ENCODE measurements at regions not wholly inside any gene's neighbourhood (a gene's known extent, or its start where the extent isn't known, plus 50 kb on each side); places are given as distances from the start of the nearest gene placed in this dataset.
A peak's percentile ranks its signal among the peaks of the same experiment; 100 is the strongest.

DNA sequence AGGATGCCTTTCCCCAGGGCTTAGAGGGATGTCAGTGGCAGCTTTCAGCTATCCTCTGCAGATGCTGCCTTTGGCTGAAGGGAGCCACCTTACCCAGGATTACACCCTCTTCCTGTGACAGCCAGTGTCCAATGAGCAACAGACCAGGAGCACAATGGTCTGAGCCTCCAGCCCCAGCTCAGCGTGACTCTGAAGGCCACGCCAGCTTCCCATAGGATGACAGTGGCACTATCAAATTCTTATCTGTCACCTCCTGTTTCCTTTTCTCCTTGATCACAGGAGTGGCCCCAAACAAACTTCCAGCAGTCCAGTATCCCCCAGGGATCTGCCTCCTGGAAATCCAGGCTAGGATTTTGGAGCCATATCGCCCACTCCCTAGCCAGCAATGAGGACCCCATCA lies 226.9 kb downstream of the SETD4 start:
- H3K27ac ChIP-seq = no peak overlapping the region
- no peaks in the 10 kb centered on the region for H3K27me3 ChIP-seq
- no peaks in the 10 kb centered on the region for H3K9me3 ChIP-seq (replicated peaks)
- H3K4me3 ChIP-seq = no peak overlapping the region
- H3K4me1 ChIP-seq = peaks cover 10% of the 10 kb centered on the region
- H3K36me3 ChIP-seq = no peaks in the 10 kb centered on the region
- DNase-seq = no peak

DNA sequence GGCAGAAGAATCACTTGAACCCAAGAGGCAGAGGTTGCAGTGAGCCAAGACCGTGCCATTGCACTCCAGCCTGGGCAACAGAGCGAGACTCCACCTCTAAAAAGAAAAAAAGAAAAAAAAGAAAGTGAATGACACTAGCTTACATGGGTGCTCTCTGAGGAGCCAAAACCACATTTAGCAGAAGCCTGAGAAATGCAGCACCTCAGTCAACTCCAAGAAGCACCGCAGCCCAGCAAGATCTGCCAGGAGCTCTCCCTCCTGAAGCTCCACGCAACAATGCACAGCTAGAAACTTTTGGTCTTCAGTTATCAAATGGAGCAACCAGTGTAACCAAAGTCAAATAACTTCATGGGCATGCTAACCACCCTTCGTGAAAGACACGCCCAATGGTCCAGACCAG lies 229.1 kb downstream of the SETD4 start:
- no peak overlapping the region for H3K27ac ChIP-seq
- no peaks in the 10 kb centered on the region for H3K27me3 ChIP-seq
- H3K4me1 ChIP-seq = peaks cover 10% of the 10 kb centered on the region
- H3K4me3 ChIP-seq = no peak overlapping the region
- no peak for DNase-seq
- no peaks in the 10 kb centered on the region for H3K36me3 ChIP-seq
- no peaks in the 10 kb centered on the region for H3K9me3 ChIP-seq (replicated peaks)

DNA sequence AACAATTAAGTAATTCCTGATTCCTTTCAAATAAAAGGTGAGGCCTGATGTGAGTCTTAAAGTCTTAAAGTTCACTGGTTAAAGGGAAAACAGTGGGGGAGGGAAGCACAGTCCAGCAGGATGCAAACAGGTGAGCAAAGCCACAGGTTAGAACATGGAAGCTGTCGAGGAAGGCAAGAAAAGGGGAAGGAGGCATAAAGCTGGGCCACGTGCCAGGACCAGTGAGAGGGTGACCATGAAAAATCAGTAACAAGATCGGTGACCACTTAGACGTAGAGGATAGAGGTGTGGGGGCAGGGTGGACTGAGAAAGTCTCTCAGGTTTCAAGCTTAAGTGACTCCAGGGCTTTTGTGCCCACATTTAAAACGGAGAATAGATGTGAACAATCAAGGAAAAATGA lies 231.3 kb downstream of the SETD4 start:
- no peaks in the 10 kb centered on the region for H3K36me3 ChIP-seq
- H3K4me1 ChIP-seq = peaks cover 10% of the 10 kb centered on the region
- DNase-seq = peak; percentile 71 to 88
- no peaks in the 10 kb centered on the region for H3K9me3 ChIP-seq (replicated peaks)
- no peak overlapping the region for H3K27ac ChIP-seq
- no peak overlapping the region for H3K4me3 ChIP-seq
- no peaks in the 10 kb centered on the region for H3K27me3 ChIP-seq

DNA sequence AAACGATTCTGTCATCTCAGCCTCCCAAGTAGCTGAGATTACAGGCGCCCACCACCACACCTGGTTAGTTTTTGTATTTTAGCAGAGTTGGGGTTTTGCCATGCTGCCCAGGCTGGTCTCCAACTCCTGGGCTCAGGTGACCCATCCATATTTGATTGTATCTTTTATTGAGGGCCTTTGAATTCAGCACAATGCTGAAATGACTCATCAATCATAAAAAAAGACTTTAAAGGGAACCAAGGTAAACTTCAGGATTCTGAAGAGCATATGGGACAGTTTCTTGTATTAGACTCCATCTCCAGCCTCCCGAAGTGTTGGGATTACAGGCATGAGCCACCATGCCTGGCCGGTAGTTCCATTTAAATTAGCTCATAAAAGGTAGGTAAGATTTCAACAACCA lies 232.2 kb downstream of the SETD4 start:
- H3K9me3 ChIP-seq (replicated peaks) = no peaks in the 10 kb centered on the region
- DNase-seq = no peak
- no peak overlapping the region for H3K27ac ChIP-seq
- H3K36me3 ChIP-seq = no peaks in the 10 kb centered on the region
- H3K4me1 ChIP-seq = peaks cover 10% of the 10 kb centered on the region
- H3K27me3 ChIP-seq = no peaks in the 10 kb centered on the region
- no peak overlapping the region for H3K4me3 ChIP-seq

DNA sequence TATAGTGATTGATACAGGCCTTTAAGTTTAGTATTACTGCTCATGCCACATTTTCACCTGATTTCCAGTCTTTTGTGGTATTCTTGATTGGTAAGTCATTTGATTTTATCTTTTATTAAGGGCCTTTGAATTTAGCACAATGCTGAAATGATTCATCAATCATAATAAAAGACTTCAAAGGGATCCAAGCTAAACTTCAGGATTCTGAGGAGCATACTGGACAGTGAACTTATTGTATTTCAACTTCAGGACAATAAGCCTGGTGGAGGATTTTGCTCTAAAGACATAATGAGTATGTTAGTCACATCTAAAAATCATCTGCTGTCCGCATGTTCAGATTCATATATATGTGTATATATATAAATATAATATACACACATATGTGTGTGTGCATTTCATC lies 233.3 kb downstream of the SETD4 start:
- H3K4me3 ChIP-seq = no peak overlapping the region
- no peak overlapping the region for H3K27ac ChIP-seq
- H3K9me3 ChIP-seq (replicated peaks) = no peaks in the 10 kb centered on the region
- H3K36me3 ChIP-seq = no peaks in the 10 kb centered on the region
- H3K4me1 ChIP-seq = peaks cover 10% of the 10 kb centered on the region
- no peak for DNase-seq
- no peaks in the 10 kb centered on the region for H3K27me3 ChIP-seq

DNA sequence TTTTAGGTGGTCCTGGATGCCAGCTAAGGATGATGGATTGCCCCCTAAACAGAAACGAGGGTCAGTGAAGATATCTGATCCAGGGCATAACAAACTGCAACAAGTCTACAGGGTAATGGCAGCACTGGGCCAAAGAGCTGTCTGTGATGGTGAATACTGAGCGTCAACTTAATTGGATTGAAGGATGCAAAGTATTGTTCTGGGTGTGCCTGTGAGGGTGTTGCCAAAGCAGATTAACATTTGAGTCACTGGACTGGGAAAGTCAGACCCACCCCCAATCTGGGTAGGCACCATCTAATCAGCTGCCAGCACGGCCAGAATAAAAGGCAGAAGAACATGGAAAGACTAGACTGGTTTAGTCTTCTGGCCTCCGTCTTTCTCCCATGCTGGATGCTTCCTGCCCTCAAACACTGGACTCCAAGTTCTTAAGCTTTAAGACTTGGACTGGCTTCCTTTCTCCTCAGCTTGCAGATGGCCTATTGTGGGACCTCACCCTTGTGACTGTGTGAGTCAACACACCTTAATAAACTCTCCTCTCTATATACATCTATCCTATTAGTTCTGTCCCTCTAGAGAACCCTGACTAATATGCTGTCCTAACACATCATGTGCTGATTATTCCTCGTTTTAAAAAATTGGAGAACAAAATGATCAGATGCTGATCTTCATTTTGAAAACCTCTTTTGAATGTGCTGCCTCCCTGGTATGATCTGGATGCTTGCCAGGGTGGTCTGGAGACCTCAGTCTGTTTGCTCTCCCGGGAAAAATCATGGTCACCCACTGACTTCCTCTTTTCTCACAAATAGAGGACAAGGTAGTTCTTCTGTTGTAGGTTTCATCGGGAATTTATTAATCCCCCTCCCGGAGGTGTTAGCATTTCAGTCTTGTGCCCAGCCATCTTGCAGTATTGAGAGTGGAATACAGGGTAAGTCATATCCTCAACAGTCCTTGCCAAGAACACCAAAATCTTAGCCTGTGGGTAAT lies 234.7 kb downstream of the SETD4 start:
- Histone ChIP-seq H3K36me3 (no peaks in the 10 kb centered on the region), H3K4me3 (no peak overlapping the region), H3K27ac (no peak overlapping the region), H3K4me1 (peaks cover 10% of the 10 kb centered on the region), H3K27me3 (no peaks in the 10 kb centered on the region), H3K9me3 (replicated peaks) (no peaks in the 10 kb centered on the region)
- DNase-seq = no peak

DNA sequence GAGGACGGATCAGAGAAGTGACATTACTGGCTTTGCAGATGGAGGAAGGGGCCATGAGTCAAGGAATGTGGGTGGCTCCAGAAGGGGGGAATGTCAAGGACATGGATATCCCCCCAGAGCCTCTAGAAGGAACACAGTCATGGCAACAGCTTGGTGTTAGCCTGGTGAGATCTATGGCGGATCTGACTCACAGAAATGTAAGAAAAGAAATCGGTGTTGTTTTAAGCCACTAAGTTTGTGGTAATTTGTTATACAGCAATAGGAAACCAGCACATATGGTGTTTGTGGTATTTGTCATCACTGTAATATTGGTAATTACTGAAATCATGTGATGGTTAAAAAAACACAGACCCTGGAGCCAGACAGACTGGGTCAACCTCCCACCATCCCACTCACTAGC lies 236.2 kb downstream of the SETD4 start:
- Histone ChIP-seq H3K9me3 (replicated peaks) (no peaks in the 10 kb centered on the region), H3K4me1 (peaks cover 5% of the 10 kb centered on the region), H3K4me3 (no peak overlapping the region), H3K27me3 (no peaks in the 10 kb centered on the region), H3K27ac (no peak overlapping the region), H3K36me3 (no peaks in the 10 kb centered on the region)
- no peak for DNase-seq

DNA sequence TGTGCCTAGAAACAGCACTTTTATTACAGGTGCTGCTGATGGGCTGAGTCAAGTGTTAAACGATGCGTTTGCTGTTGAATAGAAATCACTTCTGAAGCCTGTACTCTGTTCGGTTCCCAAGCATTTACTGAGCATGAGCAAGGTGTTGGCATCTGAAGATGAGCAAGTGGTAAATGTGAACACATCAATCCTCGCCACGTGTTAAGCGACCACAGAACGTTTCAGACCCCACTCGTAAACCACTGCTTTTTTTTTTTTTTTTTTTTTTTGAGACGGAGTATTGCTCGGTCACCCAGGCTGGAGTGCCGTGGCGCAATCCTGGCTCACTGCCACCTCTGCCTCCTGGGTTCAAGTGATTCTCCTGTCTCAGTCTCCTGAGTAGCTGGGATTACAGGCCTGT lies 241.2 kb downstream of the SETD4 start:
- DNase-seq = no peak
- no peaks in the 10 kb centered on the region for H3K27me3 ChIP-seq
- H3K9me3 ChIP-seq (replicated peaks) = no peaks in the 10 kb centered on the region; the same call in 1 of the 2 replicates
- H3K36me3 ChIP-seq = no peaks in the 10 kb centered on the region
- H3K4me1 ChIP-seq = no peaks in the 10 kb centered on the region
- H3K4me3 ChIP-seq = no peak overlapping the region
- no peak overlapping the region for H3K27ac ChIP-seq

DNA sequence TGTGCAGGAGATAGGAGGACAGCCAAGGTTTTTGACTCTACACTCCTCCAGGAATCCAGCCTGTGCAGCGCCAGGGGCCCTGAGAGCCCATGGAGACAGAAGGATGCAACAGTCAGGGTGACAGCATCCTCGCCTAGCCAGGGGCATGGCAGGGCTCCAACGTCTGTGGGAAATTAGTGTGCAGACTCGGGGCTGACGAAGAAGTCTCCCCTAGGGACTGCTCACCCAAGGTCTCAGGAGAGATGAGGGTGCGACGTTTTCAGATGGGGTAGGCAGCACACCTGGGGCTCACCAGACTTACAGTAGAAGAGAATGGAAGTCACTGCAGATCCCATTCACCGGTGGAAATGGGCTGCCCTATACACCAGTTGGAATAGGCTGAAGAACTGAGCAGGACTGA lies 241.7 kb downstream of the SETD4 start:
- no peak for DNase-seq
- Histone ChIP-seq H3K36me3 (no peaks in the 10 kb centered on the region), H3K4me1 (no peaks in the 10 kb centered on the region), H3K9me3 (replicated peaks) (no peaks in the 10 kb centered on the region; the same call in 1 of the 2 replicates), H3K4me3 (no peak overlapping the region), H3K27ac (no peak overlapping the region), H3K27me3 (no peaks in the 10 kb centered on the region)

DNA sequence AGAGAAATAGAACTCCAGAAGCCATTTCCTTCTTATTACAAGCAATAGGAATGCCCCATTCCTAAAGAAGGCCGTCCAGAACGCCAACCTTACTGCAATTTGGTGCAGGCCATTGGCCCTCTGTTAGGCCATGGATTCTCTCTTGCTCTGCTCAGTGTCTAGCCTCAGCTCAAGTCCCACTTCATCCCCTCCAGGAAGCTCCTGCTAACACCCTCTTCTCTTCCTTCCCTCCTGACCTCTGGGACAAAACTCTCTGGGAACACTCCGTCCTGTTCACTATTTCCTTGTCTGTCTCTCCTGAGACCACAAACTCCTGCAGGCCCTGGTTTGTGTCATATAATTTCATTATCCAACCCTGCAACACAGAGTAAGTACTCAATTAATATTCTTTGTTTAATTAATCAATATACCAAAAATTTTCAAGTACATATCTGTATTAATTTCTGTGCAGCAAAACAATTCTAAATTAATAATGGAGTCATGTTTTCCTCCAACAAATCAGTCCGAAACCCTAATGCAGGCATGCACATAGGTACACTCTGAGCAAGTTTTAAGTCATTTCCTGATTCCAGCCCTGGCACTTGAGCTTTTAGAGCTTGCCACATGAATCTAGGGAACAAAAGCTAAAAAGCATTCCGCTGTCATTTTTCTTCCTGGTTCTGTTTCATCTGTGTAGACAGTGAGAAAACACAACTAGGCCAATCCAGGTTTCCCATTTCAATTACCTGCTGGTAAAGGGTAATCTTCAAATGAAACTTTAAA lies 245.3 kb downstream of the SETD4 start:
- no peaks in the 10 kb centered on the region for H3K4me1 ChIP-seq
- H3K36me3 ChIP-seq = no peaks in the 10 kb centered on the region
- H3K4me3 ChIP-seq = no peak overlapping the region
- H3K27me3 ChIP-seq = no peaks in the 10 kb centered on the region
- no peak for DNase-seq
- H3K9me3 ChIP-seq (replicated peaks) = no peaks in the 10 kb centered on the region; the same call in 1 of the 2 replicates
- H3K27ac ChIP-seq = no peak overlapping the region

DNA sequence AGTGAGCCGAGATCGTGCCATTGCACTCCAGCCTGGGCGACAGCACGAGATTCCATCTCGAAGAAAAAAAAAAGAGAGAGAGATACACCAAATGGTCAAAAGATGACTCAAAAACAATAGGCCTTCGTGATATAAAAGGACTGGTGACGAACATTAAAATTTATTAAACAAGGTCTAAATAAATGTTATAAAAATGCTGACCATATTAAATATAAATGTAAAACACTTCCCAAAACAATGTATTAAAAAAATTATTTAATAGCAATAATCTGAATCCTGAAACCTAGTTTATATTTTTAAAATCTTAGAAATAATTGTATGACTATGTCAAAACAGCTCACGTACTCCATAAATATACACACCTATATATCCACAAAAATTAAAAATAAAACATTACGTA lies 247.6 kb downstream of the SETD4 start:
- Histone ChIP-seq H3K36me3 (no peaks in the 10 kb centered on the region), H3K4me1 (no peaks in the 10 kb centered on the region), H3K9me3 (replicated peaks) (peaks cover 4% of the 10 kb centered on the region; the same call in 1 of the 2 replicates), H3K27me3 (no peaks in the 10 kb centered on the region), H3K4me3 (no peak overlapping the region), H3K27ac (no peak overlapping the region)
- no peak for DNase-seq

DNA sequence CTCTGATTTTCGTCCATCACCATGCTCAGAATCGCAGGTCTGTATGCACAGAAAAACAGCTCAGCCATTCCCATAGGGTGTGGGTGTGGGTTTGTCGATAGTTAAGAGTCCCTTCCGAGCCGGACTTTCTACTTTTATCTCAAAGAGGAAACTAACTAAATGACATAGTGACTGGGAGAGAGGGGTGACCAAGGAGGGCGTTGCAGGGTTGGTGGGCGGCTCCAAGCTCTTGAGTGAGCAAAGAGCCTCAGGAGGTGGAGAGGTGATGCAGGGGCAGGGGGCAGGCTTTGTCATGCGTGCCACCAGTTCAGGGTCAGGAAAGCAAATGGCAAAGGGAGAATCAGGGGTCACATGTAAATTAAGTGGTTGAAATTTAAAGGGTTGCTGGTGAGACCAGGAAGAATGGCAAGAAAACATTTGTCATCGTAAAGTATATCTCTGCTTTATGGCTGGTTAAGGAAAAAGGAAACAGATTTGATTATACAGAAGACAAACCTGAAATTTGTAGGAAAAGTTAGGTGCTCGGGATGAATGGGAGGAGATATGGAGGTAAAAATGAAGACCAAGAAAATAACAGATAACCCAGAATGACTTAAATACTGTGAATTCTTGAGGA lies 249.0 kb downstream of the SETD4 start:
- Histone ChIP-seq H3K27me3 (no peaks in the 10 kb centered on the region), H3K27ac (no peak overlapping the region), H3K36me3 (no peaks in the 10 kb centered on the region), H3K4me1 (no peaks in the 10 kb centered on the region), H3K4me3 (no peak overlapping the region), H3K9me3 (replicated peaks) (peaks cover 4% of the 10 kb centered on the region; the same call in 1 of the 2 replicates)
- DNase-seq = no peak

DNA sequence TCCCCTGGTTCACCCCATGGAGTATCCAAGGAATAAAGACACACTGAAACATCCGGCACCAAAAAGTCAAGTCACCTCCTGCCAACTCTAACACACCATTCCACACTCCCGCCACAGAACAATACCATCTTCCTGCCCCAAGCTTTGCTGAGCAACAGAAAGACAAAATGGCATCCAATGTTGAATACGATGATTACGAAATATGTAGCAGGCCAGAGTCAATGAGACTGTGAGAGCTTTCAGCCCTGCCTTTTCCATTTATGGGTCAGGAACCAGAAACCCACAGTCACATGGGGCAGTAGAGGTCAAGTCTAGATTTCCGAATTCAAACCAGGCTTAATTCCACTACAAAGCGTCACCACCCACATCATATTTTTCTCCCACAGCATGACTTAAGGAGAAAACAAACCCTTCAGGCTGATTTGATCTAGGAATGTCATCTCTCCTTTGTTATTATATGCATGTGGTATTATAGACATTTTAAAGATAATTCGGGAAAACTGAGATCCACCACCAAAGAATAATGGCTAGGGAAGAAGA lies 249.8 kb downstream of the SETD4 start:
- Histone ChIP-seq H3K9me3 (replicated peaks) (peaks cover 4% of the 10 kb centered on the region; the same call in 1 of the 2 replicates), H3K27me3 (no peaks in the 10 kb centered on the region), H3K4me3 (no peak overlapping the region), H3K27ac (no peak overlapping the region), H3K4me1 (no peaks in the 10 kb centered on the region), H3K36me3 (no peaks in the 10 kb centered on the region)
- no peak for DNase-seq

DNA sequence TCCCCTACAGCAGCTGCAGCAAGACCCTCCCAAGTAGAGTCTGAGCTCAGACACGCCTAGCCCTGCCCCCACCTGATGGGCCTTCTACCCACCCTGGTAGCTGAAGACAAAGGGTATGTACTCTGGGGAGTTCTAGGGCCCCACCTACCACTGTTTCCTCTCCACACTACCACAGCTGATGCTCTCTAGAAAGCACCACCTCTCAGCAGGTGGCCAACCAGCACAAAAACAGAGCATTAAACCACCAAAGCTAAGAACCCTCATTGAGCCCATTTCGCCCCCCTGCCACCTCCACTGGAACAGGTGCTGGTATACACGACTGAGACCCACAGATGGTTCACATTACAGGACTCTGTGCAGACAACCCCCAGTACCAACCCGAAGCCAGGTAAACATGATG lies 258.9 kb downstream of the SETD4 start:
- peak; percentile 43 to 70 for DNase-seq
- Histone ChIP-seq H3K27me3 (no peaks in the 10 kb centered on the region), H3K4me1 (peaks cover 22% of the 10 kb centered on the region), H3K27ac (no peak overlapping the region), H3K9me3 (replicated peaks) (no peaks in the 10 kb centered on the region; the same call in 1 of the 2 replicates), H3K4me3 (no peak overlapping the region), H3K36me3 (no peaks in the 10 kb centered on the region)

Measured in SJCRH30 (cell line).